Lung (tissue), 11 donors: ENCODE measurements at regions not wholly inside any gene's neighbourhood (a gene's known extent, or its start where the extent isn't known, plus 50 kb on each side); places are given as distances from the start of the nearest gene placed in this dataset.
A peak's percentile ranks its signal among the peaks of the same experiment; 100 is the strongest.

Experiments used
- ATAC-seq: fragments of 200-7000 bp; cut with Tn5 transposase; one replicate; pipeline ENCODE4 v1.9.1; 2020; ENCODE audit warnings: moderate number of reproducible peaks; ENCODE audit not compliant: insufficient read depth, low FRiP score
- DNase-seq, 3 donors: peaks; one replicate each; pipeline ENCODE4 v3.0.0-alpha.2; 2013 to 2017
- H3K27ac ChIP-seq, 2 donors: one replicate each; pipeline ENCODE4 v1.5.1; 2013; ENCODE audit warnings: mild to moderate bottlenecking in 2 of 2, moderate library complexity in 2 of 2, control low read depth in 1 of 2, inconsistent platforms in 1 of 2, low read depth in 1 of 2, low read length in 1 of 2
- H3K27me3 ChIP-seq, 3 donors: one replicate each; pipeline ENCODE4 v1.5.1; 2013; ENCODE audit warnings: low read length in 2 of 3; ENCODE audit not compliant: control insufficient read depth in 3 of 3, insufficient read depth in 3 of 3
- H3K36me3 ChIP-seq, 4 donors: one replicate each; pipeline ENCODE4 v1.5.1; 2013; ENCODE audit warnings: low read length in 4 of 4, mild to moderate bottlenecking in 1 of 4, moderate library complexity in 1 of 4; ENCODE audit not compliant: control insufficient read depth in 4 of 4, insufficient read depth in 4 of 4
- H3K4me1 ChIP-seq, 5 donors: one replicate each; pipeline ENCODE4 v1.5.1; 2013; ENCODE audit warnings: low read length in 5 of 5, mild to moderate bottlenecking in 2 of 5, moderate library complexity in 1 of 5; ENCODE audit not compliant: control insufficient read depth in 5 of 5, insufficient read depth in 5 of 5
- H3K4me3 ChIP-seq: one replicate; pipeline ENCODE4 v1.5.1; 2013; ENCODE audit warnings: mild to moderate bottlenecking, control low read depth, moderate library complexity
- H3K9ac ChIP-seq, 2 donors: one replicate each; pipeline ENCODE4 v1.5.1; 2013; ENCODE audit warnings: low read length in 2 of 2, control low read depth in 1 of 2; ENCODE audit not compliant: insufficient read depth in 1 of 2
- H3K9me3 ChIP-seq, 4 donors: one replicate each; pipeline ENCODE4 v1.5.1; 2013; ENCODE audit warnings: low read length in 3 of 4, mild to moderate bottlenecking in 1 of 4, moderate library complexity in 1 of 4; ENCODE audit not compliant: control insufficient read depth in 4 of 4, insufficient read depth in 3 of 4
- CTCF ChIP-seq: IDR thresholded peaks from 2 replicates; pipeline ENCODE4 v1.5.1; 2012; ENCODE audit warnings: mild to moderate bottlenecking; ENCODE audit errors: control extremely low read depth, extremely low read depth
- WGBS, 2 donors: extraction: QIAGEN DNeasy Blood & Tissue Kit; methylation state at CpG; one replicate each; pipeline ENCODE4 v1.1.7; 2013; 5-methylcytosine and 5-hydroxymethylcytosine counted together
- donor health status: control.
- donor health status: control.
- donor health status: Bipolar disorder and iron deficiency.
- donor health status: healthy.
- donor health status: DM: yes; HTN: yes; CAD: no.

- DNase-seq = peak in 2 of 3 donors; percentile 3 to 27
Measured at GRCh38 chr3:35422836-35423601, 216.3 kb upstream of the ARPP21 start.

GRCh38 chr3:35426366-35426958 is 212.9 kb upstream of the ARPP21 start:
- Histone ChIP-seq H3K27me3 (no peaks in the 10 kb centered on the region), H3K4me1 (no peaks in the 10 kb centered on the region), H3K36me3 (no peaks in the 10 kb centered on the region), H3K9me3 (no peaks in the 10 kb centered on the region), H3K4me3 (no peak overlapping the region), H3K27ac (no peak overlapping the region), H3K9ac (no peak overlapping the region)
- WGBS, 2 donors = 80 to 86% methylated on average over 3 of the region's 3 CpGs
- DNase-seq (no peak), ATAC-seq (no peak)
- no peak for TF ChIP-seq CTCF

More at GRCh38 chr3:35422836-35423601, 216.3 kb upstream of the ARPP21 start:
- ATAC-seq = no peak
- no peaks in the 10 kb centered on the region for H3K4me1 ChIP-seq
- no peaks in the 10 kb centered on the region for H3K9me3 ChIP-seq
- no peak overlapping the region for H3K9ac ChIP-seq
- TF ChIP-seq CTCF = no peak
- H3K4me3 ChIP-seq = no peak overlapping the region
- no peaks in the 10 kb centered on the region for H3K36me3 ChIP-seq
- no peaks in the 10 kb centered on the region for H3K27me3 ChIP-seq
- H3K27ac ChIP-seq = no peak overlapping the region
- 48 to 50% methylated on average over 6 of the region's 6 CpGs for WGBS, 2 donors

GRCh38 chr3:35437381-35437780 is 201.9 kb upstream of the ARPP21 start:
- H3K27me3 ChIP-seq = no peaks in the 10 kb centered on the region
- peaks cover 0 to 2% (median 0%) of the 10 kb centered on the region in 4 donors for H3K9me3 ChIP-seq
- H3K4me3 ChIP-seq = no peak overlapping the region
- DNase-seq (no peak), ATAC-seq (no peak)
- H3K36me3 ChIP-seq = no peaks in the 10 kb centered on the region
- no peak overlapping the region for H3K27ac ChIP-seq
- TF ChIP-seq CTCF = no peak
- no peaks in the 10 kb centered on the region for H3K4me1 ChIP-seq
- H3K9ac ChIP-seq = no peak overlapping the region
- WGBS, 2 donors = 83 to 90% methylated on average over 1 of the region's 1 CpG
